Kidney (tissue), 13 donors: ENCODE measurements at regions not wholly inside any gene's neighbourhood (a gene's known extent, or its start where the extent isn't known, plus 50 kb on each side); places are given as distances from the start of the nearest gene placed in this dataset.

ENCODE experiments used
- DNase-seq, 5 donors: peaks; one replicate each; pipeline ENCODE4 v3.0.0-alpha.2; 2013 to 2020
- FAIRE-seq: peaks from 2 replicates; lab custom pipeline; 2012; peaks lifted over from hg19 to GRCh38; lab: Jason Lieb, UNC
- H3K27ac ChIP-seq, 2 donors: one replicate each; pipeline ENCODE4 v1.7.0; 2013; ENCODE audit warnings: low read depth in 2 of 2, low read length in 2 of 2, inconsistent platforms in 1 of 2
- H3K27me3 ChIP-seq: one replicate; pipeline ENCODE4 v1.7.1; 2013; ENCODE audit warnings: low read length, inconsistent platforms; ENCODE audit not compliant: control insufficient read depth, insufficient read depth
- H3K36me3 ChIP-seq, 3 donors: one replicate each; pipeline versions ENCODE4 v1.7.0 to v1.7.1; 2013; ENCODE audit warnings: low read length in 3 of 3, control low read depth in 1 of 3, inconsistent platforms in 1 of 3; ENCODE audit not compliant: insufficient read depth in 3 of 3, control insufficient read depth in 2 of 3
- H3K4me1 ChIP-seq, 3 donors: one replicate each; pipeline versions ENCODE4 v1.7.0 to v1.7.1; 2013; ENCODE audit warnings: low read length in 3 of 3, inconsistent platforms in 1 of 3, low read depth in 1 of 3; ENCODE audit not compliant: control insufficient read depth in 2 of 3, insufficient read depth in 2 of 3
- H3K4me3 ChIP-seq, 3 donors: one replicate each; pipeline versions ENCODE4 v1.7.0 to v1.8.1; 2013; ENCODE audit warnings: low read length in 3 of 3, control low read depth in 1 of 3, inconsistent platforms in 1 of 3
- H3K9ac ChIP-seq, 3 donors: one replicate each; pipeline versions ENCODE4 v1.7.0 to v1.7.1; 2013; ENCODE audit warnings: low read length in 3 of 3, control low read depth in 1 of 3, inconsistent platforms in 1 of 3
- H3K9me3 ChIP-seq, 3 donors: one replicate each; pipeline versions ENCODE4 v1.7.0 to v1.7.1; 2013; ENCODE audit warnings: low read length in 3 of 3, control low read depth in 1 of 3, inconsistent platforms in 1 of 3; ENCODE audit not compliant: control insufficient read depth in 2 of 3, insufficient read depth in 1 of 3
- CTCF ChIP-seq: IDR thresholded peaks from 3 replicates; pipeline ENCODE4 v1.5.1; 2012; ENCODE audit warnings: mild to moderate bottlenecking, moderate library complexity, borderline replicate concordance; ENCODE audit not compliant: insufficient read depth; ENCODE audit errors: extremely low read depth
- intact Hi-C: fragments of 100-400 bp; cut with DNase I; formaldehyde crosslinking; loops from one replicate; pipeline ENCODE4 v1.11.1; 2022
- donor health status: control.
- donor health status: control.
- donor health status: control.
- donor health status: control.
- donor health status: control.
- donor health status: DM: yes; HTN: yes; CAD: no.
- donor health status: Normal renal cell carcinoma (clear cell type).

DNA sequence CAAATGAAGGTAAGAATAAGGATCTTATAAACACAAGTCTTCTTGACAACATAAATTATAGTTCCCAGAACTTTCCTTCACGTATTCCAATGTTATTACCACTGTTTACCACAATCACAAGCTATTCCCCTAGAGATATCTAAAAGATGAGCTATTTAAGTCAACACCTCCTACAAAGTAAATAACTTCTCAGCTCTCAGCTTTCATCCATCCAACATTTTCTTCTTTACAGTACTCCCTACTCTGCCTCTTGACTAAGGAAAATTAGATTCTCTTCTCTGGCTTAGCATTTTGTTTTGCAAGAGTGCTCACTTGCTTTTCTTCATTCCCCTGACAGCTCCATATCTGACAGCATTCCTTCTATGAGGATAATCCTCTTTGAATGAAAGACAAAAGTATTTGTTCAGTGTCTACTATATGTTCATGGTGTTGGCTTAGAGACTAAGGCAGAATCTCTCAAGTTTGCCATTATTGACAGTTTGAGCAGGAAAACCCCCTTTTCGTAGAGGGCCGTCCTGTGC, 93.0 kb upstream of the IL6 start:
- Histone ChIP-seq H3K4me3 (no peak overlapping the region), H3K9me3 (no peaks in the 10 kb centered on the region), H3K4me1 (no peaks in the 10 kb centered on the region), H3K9ac (no peak overlapping the region), H3K27me3 (no peaks in the 10 kb centered on the region), H3K36me3 (no peaks in the 10 kb centered on the region), H3K27ac (no peak overlapping the region)
- no peak for TF ChIP-seq CTCF
- FAIRE-seq (no peak), DNase-seq (no peak)
- intact Hi-C loops, result no loop called here

DNA sequence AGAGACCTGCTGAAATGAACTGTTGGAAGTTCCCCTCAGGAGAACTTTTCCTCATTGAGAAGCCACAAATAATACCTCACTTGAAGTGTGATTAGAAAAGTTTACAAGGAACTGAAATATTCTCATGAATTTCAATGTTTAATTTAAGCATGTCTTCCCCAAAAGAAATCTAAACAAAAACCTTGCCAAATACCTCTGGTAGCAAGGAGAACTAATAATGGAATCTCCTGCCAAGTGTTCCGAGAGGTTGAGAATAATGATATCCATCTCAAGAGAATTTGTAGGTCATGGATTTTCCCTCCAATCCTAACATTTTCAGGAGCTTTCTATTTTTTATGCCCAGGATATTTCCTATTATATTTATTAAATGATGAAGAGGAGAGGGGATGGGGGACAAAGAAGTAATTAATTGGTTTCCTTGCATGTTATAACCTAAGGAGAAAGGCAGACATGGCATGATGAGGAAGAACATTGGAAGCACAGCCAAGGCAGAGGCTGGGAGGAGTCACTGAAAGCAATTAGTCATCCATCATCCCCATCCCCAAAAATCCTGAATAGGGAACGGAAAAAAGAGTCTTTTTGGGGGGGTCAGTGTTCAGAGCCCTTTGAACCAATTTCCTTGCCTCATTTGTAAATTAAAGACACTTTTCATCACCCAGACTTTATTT, 93.6 kb upstream of the IL6 start:
- no peaks in the 10 kb centered on the region for H3K36me3 ChIP-seq
- no peak overlapping the region for H3K9ac ChIP-seq
- no peaks in the 10 kb centered on the region for H3K9me3 ChIP-seq
- no peak overlapping the region for H3K4me3 ChIP-seq
- H3K27me3 ChIP-seq, result no peaks in the 10 kb centered on the region
- TF ChIP-seq CTCF, result no peak
- no peak for FAIRE-seq
- no peak for DNase-seq
- H3K27ac ChIP-seq, result no peak overlapping the region
- H3K4me1 ChIP-seq, result no peaks in the 10 kb centered on the region
- intact Hi-C loops, result no loop called here

- no peaks in the 10 kb centered on the region for H3K27me3 ChIP-seq
- DNase-seq (no peak), FAIRE-seq (no peak)
- H3K9me3 ChIP-seq, result no peaks in the 10 kb centered on the region
- no peak overlapping the region for H3K4me3 ChIP-seq
- H3K9ac ChIP-seq, result no peak overlapping the region
- no peak overlapping the region for H3K27ac ChIP-seq
- no peaks in the 10 kb centered on the region for H3K4me1 ChIP-seq
- H3K36me3 ChIP-seq, result no peaks in the 10 kb centered on the region
- no peak for TF ChIP-seq CTCF
- intact Hi-C loops, result no loop called here
Measured at GRCh38 chr7:22632674-22633073, 94.3 kb upstream of the IL6 start.
